ENCODE measurements at regions not wholly inside any gene's neighbourhood (a gene's known extent, or its start where the extent isn't known, plus 50 kb on each side); places are given as distances from the start of the nearest gene placed in this dataset.

GRCh38 chr4:79030973-79031372, 91.7 kb upstream of the PAQR3 start:
- intact Hi-C loops (cut with DNase I), result no loop called here
- no peak for ATAC-seq
- no peaks in the 10 kb centered on the region for H3K9me3 ChIP-seq
- no peaks in the 10 kb centered on the region for H3K36me3 ChIP-seq
- no peak for TF ChIP-seq CTCF (IDR thresholded peaks at IDR 0.05)
- no peak overlapping the region for H3K27ac ChIP-seq
- no peaks in the 10 kb centered on the region for H3K4me1 ChIP-seq
- H3K27me3 ChIP-seq, result no peaks in the 10 kb centered on the region
- H3K4me3 ChIP-seq, result no peak overlapping the region
- no peak for DNase-seq

- Histone ChIP-seq H3K9me3 (no peaks in the 10 kb centered on the region), H3K27me3 (no peaks in the 10 kb centered on the region), H3K4me3 (no peak overlapping the region), H3K36me3 (no peaks in the 10 kb centered on the region), H3K4me1 (no peaks in the 10 kb centered on the region), H3K27ac (no peak overlapping the region)
- no peak for DNase-seq
- TF ChIP-seq CTCF (IDR thresholded peaks at IDR 0.05), result no peak
- ATAC-seq, result no peak
- intact Hi-C loops (cut with DNase I), result no loop called here
Measured at GRCh38 chr4:79027656-79028055, 88.4 kb upstream of the PAQR3 start.

- Histone ChIP-seq H3K36me3 (no peaks in the 10 kb centered on the region), H3K27me3 (no peaks in the 10 kb centered on the region), H3K4me3 (no peak overlapping the region), H3K9me3 (no peaks in the 10 kb centered on the region), H3K27ac (no peak overlapping the region), H3K4me1 (no peaks in the 10 kb centered on the region)
- ATAC-seq (peak; percentile 96), DNase-seq (peak in 1 of 4 donors; percentile 32)
- TF ChIP-seq CTCF (IDR thresholded peaks at IDR 0.05), result no peak
- intact Hi-C loops (cut with DNase I), result no loop called here
Measured at GRCh38 chr4:79025170-79025569, 85.9 kb upstream of the PAQR3 start.

GRCh38 chr4:79023799-79024770, 84.8 kb upstream of the PAQR3 start:
- no peak for TF ChIP-seq CTCF (IDR thresholded peaks at IDR 0.05)
- H3K4me1 ChIP-seq, result no peaks in the 10 kb centered on the region
- no peak overlapping the region for H3K27ac ChIP-seq
- H3K27me3 ChIP-seq, result no peaks in the 10 kb centered on the region
- DNase-seq (no peak), ATAC-seq (no peak)
- intact Hi-C loops (cut with DNase I), result no loop called here
- no peaks in the 10 kb centered on the region for H3K36me3 ChIP-seq
- H3K4me3 ChIP-seq, result no peak overlapping the region
- peaks cover 0 to under 1% of the 10 kb centered on the region in 2 donors for H3K9me3 ChIP-seq

- no peaks in the 10 kb centered on the region for H3K4me1 ChIP-seq
- H3K27me3 ChIP-seq, result no peaks in the 10 kb centered on the region
- H3K4me3 ChIP-seq, result no peak overlapping the region
- no peak overlapping the region for H3K27ac ChIP-seq
- H3K36me3 ChIP-seq, result no peaks in the 10 kb centered on the region
- intact Hi-C loops (cut with DNase I), result no loop called here
- ATAC-seq (no peak), DNase-seq (peak in 1 of 4 donors; percentile 75)
- TF ChIP-seq CTCF (IDR thresholded peaks at IDR 0.05), result no peak
- H3K9me3 ChIP-seq, result peaks cover 0 to 1% of the 10 kb centered on the region in 2 donors
Measured at GRCh38 chr4:79022529-79022928, 83.3 kb upstream of the PAQR3 start.
